Keratinocyte (primary cell): ENCODE measurements at regions not wholly inside any gene's neighbourhood (a gene's known extent, or its start where the extent isn't known, plus 50 kb on each side); places are given as distances from the start of the nearest gene placed in this dataset.

ENCODE experiments used
- DNase-seq: peaks from one replicate; pipeline ENCODE4 v3.0.0-alpha.2; 2011; ENCODE audit warnings: low read depth, missing footprints, low spot score
- FAIRE-seq: peaks from 2 replicates; lab custom pipeline; 2011; peaks lifted over from hg19 to GRCh38; lab: Jason Lieb, UNC
- H2AFZ ChIP-seq: 2 replicates; pipeline ENCODE4 v1.6.0; 2012; ENCODE audit warnings: low read length, control low read depth, inconsistent platforms; ENCODE audit not compliant: control insufficient read depth
- H3K27ac ChIP-seq: 2 replicates; pipeline ENCODE4 v1.5.1; 2011; ENCODE audit warnings: low read length; ENCODE audit not compliant: control insufficient read depth, insufficient read depth
- H3K27me3 ChIP-seq: 3 replicates; pipeline ENCODE4 v1.6.0; 2011; ENCODE audit warnings: low read length; ENCODE audit not compliant: control insufficient read depth, insufficient read depth; ENCODE audit errors: extremely low read depth
- H3K36me3 ChIP-seq, 2 experiments: 2 replicates in 1 of 2; 3 replicates in 1 of 2; pipeline ENCODE4 v1.5.1; 2011; ENCODE audit warnings: low read length in 2 of 2, mild to moderate bottlenecking in 1 of 2; ENCODE audit not compliant: control insufficient read depth in 2 of 2, insufficient read depth in 2 of 2; ENCODE audit errors: extremely low read depth in 1 of 2
- H3K4me1 ChIP-seq: 3 replicates; pipeline ENCODE4 v1.5.1; 2011; ENCODE audit warnings: low read length; ENCODE audit not compliant: control insufficient read depth, insufficient read depth; ENCODE audit errors: extremely low read depth
- H3K4me2 ChIP-seq: 3 replicates; pipeline ENCODE4 v1.6.0; 2011; ENCODE audit warnings: low read depth, low read length; ENCODE audit not compliant: control insufficient read depth, insufficient read depth; ENCODE audit errors: extremely low read depth
- H3K4me3 ChIP-seq, 3 experiments: fragments of 200-600 bp in 1 of 3; sonication (generic) in 1 of 3; 2 replicates in 2 of 3; 3 replicates in 1 of 3; pipeline ENCODE4 v1.5.1; 2011 to 2016; ENCODE audit warnings: low read length in 3 of 3, mild to moderate bottlenecking in 3 of 3, control low read depth in 2 of 3, inconsistent platforms in 1 of 3, low read depth in 1 of 3, mixed read lengths in 1 of 3, mixed run types in 1 of 3, moderate library complexity in 1 of 3; ENCODE audit not compliant: control insufficient read depth in 2 of 3, insufficient read depth in 2 of 3; ENCODE audit errors: extremely low read depth in 1 of 3
- H3K79me2 ChIP-seq: 2 replicates; pipeline ENCODE4 v1.6.0; 2012; ENCODE audit warnings: low read length; ENCODE audit not compliant: control insufficient read depth, insufficient read depth
- H3K9ac ChIP-seq: 3 replicates; pipeline ENCODE4 v1.6.0; 2011; ENCODE audit warnings: low read length; ENCODE audit not compliant: control insufficient read depth, insufficient read depth; ENCODE audit errors: extremely low read depth
- H3K9me1 ChIP-seq: 3 replicates; pipeline ENCODE4 v1.6.0; 2011; ENCODE audit warnings: low read length; ENCODE audit not compliant: control insufficient read depth, insufficient read depth; ENCODE audit errors: extremely low read depth
- H3K9me3 ChIP-seq: 2 replicates; pipeline ENCODE4 v1.5.1; 2012; ENCODE audit warnings: low read depth, low read length; ENCODE audit not compliant: control insufficient read depth
- H4K20me1 ChIP-seq: 3 replicates; pipeline ENCODE4 v1.6.0; 2011; ENCODE audit warnings: low read length; ENCODE audit not compliant: control insufficient read depth, insufficient read depth; ENCODE audit errors: extremely low read depth
- CTCF ChIP-seq, 3 experiments: IDR thresholded peaks in 1 of 3; conservative IDR thresholded peaks in 1 of 3; optimal IDR thresholded peaks in 1 of 3; 2 replicates in 2 of 3; 3 replicates in 1 of 3; pipeline versions ENCODE3 to v1.5.1; 2011; ENCODE audit warnings: low read length in 3 of 3, mild to moderate bottlenecking in 3 of 3, moderate library complexity in 2 of 3, control low read depth in 1 of 3, inconsistent platforms in 1 of 3; ENCODE audit not compliant: insufficient read depth in 2 of 3; ENCODE audit errors: extremely low read depth in 1 of 3
- EZH2 ChIP-seq: IDR thresholded peaks from one replicate; pipeline ENCODE4 v1.6.1; 2012; ENCODE audit warnings: inconsistent platforms, mild to moderate bottlenecking, low read length, moderate library complexity
- dilution Hi-C: fragments of 300-500 bp; cut with MboI; formaldehyde crosslinking; loops from one replicate; pipeline ENCODE4 v1.7.0; 2020; ENCODE audit warnings: low sequenced_read_pairs; ENCODE audit not compliant: extremely low pct_ligation_motif_present

DNA sequence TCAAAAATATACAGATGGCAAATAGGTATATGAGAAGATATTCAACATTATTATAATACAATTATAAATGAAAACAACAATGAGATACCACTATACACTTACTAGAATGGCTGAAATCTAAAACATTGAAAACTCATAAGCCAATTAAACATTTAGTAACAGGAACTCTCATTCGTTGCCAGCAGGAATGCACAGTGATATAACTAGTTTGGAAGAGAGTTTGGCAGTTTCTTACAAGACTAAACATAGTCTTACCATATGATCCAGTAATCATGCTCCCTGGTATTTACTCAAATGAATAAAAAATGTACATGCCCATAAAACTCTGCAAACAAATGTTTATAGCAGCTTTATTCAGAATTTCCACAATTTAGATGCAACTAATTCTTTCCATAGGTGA, 476.2 kb upstream of the COBL start:
- no peaks in the 10 kb centered on the region for H3K9me3 ChIP-seq
- DNase-seq (no peak), FAIRE-seq (no peak)
- H3K36me3 ChIP-seq: no peaks in the 10 kb centered on the region
- dilution Hi-C loops: no loop called here
- H3K4me1 ChIP-seq: no peaks in the 10 kb centered on the region
- no peak overlapping the region for H3K4me3 ChIP-seq
- H3K27ac ChIP-seq: no peak overlapping the region
- H2AFZ ChIP-seq: no peak overlapping the region
- TF ChIP-seq CTCF (optimal IDR thresholded peaks at IDR 0.05 in 1 of 3, IDR thresholded peaks at IDR 0.05 in 1 of 3, conservative IDR thresholded peaks at IDR 0.05 in 1 of 3; ENCODE audit: extremely low read depth in 1 of 3, insufficient read depth in 2 of 3, low read length in 3 of 3) (no peak), EZH2 (no peak)
- no peak overlapping the region for H3K9ac ChIP-seq
- no peaks in the 10 kb centered on the region for H3K9me1 ChIP-seq
- no peaks in the 10 kb centered on the region for H3K27me3 ChIP-seq
- no peak overlapping the region for H3K4me2 ChIP-seq
- no peaks in the 10 kb centered on the region for H4K20me1 ChIP-seq
- H3K79me2 ChIP-seq: no peaks in the 10 kb centered on the region

DNA sequence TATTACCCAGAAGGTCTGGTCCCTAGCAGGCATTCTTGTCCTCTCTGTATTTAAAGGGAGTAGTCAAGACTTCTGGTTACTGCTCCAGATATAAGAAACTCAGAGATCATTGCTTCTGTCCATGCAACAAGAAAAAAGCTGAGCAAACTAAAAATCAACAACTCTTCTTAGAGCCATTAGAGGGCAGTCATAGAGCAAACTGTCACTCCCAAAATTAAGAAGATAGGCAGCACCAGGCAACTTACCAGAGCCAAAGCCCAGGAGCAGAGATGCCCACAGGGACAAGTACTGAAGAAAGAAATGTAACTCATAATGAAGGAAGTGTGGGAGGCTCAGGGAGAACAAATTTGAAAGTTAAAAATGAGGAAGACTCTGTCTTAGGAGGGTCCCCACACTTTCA, 472.9 kb upstream of the COBL start:
- no peak overlapping the region for H3K4me3 ChIP-seq
- FAIRE-seq (no peak), DNase-seq (no peak)
- H3K79me2 ChIP-seq: no peaks in the 10 kb centered on the region
- H3K9me1 ChIP-seq: no peaks in the 10 kb centered on the region
- no peaks in the 10 kb centered on the region for H3K9me3 ChIP-seq
- H3K36me3 ChIP-seq: no peaks in the 10 kb centered on the region
- no peak overlapping the region for H3K9ac ChIP-seq
- TF ChIP-seq EZH2 (no peak), CTCF (optimal IDR thresholded peaks at IDR 0.05 in 1 of 3, IDR thresholded peaks at IDR 0.05 in 1 of 3, conservative IDR thresholded peaks at IDR 0.05 in 1 of 3; ENCODE audit: extremely low read depth in 1 of 3, insufficient read depth in 2 of 3, low read length in 3 of 3) (peak in 1 of 3 experiments; percentile 13)
- no peaks in the 10 kb centered on the region for H3K4me1 ChIP-seq
- no peak overlapping the region for H2AFZ ChIP-seq
- H3K27ac ChIP-seq: no peak overlapping the region
- no peaks in the 10 kb centered on the region for H4K20me1 ChIP-seq
- H3K4me2 ChIP-seq: no peak overlapping the region
- no peaks in the 10 kb centered on the region for H3K27me3 ChIP-seq
- dilution Hi-C loops: no loop called here
